ENCODE measurements at regions not wholly inside any gene's neighbourhood (a gene's known extent, or its start where the extent isn't known, plus 50 kb on each side); places are given as distances from the start of the nearest gene placed in this dataset.

DNA sequence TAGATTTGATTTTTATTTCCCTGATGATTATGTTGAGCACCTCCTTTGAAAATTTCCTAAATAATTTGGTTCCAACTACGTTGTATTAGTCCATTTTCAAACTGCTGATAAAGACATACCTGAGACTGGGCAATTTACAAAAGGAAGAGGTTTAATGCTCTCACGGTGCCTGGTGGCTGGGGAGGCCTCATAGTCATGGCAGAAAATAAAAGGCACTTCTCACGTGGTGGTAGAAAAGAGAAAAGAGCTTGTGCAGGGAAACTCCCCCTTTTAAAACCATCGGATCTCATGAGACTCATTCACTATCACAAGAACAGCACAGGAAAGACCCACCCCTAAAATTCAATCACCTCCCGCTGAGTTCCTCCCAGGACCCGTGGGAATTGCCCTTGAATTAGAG is 372.3 kb downstream of the RPL10L start:
- no peak for DNase-seq

DNA sequence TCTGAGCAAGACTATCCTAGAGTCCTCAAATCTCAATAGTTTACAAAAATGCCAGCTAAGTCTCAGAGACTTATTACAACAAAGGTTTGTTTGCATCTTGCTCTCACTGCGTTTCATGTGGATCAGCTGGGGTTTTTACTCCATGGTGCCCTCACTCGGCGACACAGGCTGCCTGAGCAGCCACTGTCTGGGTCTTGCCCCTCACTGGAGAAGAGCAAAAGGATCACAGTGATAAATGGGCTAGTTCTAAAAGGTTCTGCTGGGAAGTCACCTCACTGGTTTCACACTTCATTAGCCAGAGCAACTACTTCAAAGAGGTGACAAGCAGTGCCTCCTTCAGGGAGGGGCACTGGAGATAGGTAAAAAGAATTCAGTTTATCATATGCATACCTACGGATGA is 392.0 kb downstream of the RPL10L start:
- DNase-seq: no peak

DNA sequence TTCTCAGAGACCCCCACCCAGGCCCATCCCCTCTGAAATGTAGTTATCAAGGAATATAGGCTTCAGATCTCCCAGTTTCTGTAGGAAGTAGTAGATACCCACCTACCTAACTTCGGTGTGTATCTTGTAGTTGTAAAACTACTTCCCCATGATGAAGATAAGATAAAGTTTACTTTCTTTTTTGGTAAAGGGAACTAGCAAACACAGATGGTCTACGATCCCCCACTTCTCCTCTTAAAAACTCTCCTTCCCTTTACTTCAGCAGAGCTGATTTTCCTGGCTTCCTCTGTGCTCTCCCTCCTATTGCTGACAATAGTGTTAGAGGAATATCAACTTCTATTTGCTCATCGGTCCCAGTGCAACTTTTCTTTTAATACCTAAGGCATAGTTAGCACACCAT is 395.2 kb downstream of the RPL10L start:
- DNase-seq: no peak

DNA sequence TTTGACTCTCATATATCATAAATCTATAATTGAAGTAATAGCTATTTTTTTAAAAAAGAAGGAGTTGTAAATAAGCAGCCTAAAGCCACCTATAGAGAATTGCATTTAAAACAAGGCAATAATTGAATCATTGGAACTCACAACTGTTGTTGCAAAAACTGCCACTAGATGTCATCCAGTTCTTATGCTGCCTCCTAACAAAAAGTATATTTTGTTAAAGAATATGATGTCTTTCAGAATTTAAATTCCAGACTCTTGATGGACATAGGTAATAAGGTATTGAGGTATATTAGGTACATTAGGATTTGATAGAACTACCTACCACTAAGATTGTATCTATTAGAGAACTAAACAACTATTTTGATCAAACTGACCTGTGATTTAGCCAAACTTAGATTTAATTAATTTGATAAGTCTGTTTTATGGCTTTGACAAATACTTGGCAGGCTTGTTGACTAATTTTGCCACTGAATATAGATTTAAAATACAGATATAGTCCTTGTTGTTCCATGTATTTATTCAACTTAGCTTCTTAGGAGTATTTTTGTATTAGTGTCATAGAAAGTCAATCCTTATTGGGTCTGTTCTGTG is 401.4 kb downstream of the RPL10L start:
- DNase-seq: peak; percentile 11 to 26

DNA sequence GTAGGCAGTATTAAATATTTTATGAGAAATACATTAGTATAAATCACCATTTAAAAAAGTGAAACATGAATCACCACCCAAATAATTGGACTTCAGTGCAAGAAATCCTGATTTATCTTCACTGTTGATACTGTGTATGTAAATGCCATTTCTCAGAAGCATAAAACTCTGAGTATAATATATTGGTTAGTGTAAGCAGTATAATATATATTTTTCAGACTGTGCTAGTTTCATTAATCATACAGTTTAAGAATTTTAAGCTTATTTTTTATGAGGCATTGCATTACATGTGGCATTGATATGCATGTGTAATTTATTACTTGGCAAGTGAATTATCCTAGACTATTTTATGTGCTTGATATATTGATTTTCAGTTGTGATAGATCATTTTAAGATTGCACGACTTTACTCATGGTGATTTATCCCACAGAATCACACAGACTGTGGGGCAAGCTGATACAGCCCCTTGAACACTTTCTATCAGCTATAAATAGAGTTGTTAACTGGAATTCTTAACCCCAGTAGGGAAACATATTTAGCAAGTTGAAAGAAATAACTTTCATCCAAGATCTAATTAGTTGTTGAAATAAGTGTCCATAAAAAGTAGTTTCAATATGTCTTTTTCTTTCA is 403.5 kb downstream of the RPL10L start:
- no peak for DNase-seq

DNA sequence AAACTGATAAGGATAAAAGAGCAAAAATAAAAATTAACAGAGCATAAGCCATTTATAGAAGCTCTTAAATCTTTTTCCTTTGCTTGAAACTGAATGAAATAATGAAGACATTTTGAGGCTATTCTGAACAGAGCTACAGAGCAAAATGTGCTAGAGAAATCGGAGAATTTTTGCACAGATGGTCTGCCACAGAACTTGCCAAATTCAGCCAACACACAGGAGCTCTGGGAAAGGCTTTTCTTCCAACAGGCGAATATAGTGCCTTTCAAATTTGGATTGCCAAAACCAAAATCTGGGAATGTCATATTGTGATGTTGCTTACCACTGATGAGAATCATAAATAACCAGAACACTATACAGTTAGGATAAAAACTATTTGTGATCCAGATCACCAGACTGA is 406.3 kb downstream of the RPL10L start:
- DNase-seq: no peak

DNA sequence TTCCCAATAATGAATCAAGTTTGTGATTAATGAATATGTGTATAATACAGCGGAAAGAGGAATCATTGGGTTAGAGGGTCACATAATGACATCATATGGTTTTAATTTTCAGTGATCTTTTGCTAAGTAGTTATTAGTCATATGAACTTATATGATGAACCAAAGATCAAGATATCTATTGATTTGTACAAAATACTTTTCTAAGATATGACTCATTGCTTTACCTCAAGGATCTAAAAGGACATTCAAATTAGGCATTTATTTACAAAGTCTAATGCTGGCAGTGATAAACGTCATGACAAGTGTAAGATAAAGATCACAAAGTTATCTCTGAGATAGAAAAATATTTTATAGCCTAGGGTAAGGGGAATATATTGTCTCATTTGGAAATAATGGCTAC is 417.8 kb downstream of the RPL10L start:
- no peak for DNase-seq

DNA sequence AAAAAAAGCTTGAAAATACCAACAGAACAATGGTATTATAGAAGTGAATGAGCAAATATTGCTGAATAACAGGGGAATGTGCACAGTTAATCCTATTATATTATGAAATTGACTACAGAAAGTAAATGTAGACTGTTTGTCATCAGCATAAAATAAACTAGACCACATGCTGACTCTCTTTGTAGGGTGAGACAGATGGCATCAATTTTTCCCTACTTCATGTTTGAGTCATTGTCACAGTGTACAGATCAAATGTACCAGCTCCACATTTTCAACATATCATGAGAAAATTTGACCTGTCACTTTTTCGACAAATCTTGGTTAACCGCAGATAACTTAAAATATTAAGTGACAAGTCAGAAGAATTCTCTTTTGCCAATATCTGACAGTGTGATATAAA is 421.0 kb downstream of the RPL10L start:
- no peak for DNase-seq

DNA sequence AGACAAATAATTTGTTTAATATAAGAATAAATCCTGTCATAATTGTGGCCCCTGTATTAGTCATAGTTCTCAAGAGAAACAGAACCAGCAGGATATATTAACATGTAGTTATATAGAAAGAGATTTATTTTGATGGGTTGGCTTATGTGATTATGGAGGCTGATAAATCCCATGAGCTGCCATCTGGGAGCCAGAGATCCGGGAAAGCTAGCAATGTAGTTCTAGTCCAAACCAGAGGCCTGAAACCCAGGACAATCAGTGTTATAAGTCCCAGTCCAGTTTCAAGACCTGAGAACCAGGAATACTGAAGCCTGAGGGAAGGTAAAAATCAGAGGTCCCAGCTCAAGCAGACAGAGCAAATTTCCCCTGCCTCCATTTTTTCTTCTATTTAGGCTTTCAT is 435.8 kb downstream of the RPL10L start:
- no peak for DNase-seq

DNA sequence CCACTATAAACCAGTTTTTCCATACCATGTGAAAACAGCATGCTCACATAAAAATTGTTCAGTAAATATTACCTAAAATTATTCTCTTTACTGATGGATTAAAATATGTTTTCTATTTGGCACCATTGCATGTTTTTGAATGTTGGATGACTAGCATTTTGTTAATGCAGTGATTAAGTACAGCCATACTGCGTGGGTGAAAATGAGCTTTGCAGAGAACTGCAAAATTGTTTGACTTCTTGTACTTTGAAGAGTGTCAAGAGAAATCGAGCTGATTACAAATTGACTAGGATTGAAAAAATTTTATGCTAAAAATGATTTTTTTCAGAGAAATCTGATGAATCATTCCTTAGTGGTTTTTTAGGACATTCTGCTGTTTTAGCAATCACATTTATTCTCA is 452.9 kb downstream of the RPL10L start:
- DNase-seq: no peak

DNA sequence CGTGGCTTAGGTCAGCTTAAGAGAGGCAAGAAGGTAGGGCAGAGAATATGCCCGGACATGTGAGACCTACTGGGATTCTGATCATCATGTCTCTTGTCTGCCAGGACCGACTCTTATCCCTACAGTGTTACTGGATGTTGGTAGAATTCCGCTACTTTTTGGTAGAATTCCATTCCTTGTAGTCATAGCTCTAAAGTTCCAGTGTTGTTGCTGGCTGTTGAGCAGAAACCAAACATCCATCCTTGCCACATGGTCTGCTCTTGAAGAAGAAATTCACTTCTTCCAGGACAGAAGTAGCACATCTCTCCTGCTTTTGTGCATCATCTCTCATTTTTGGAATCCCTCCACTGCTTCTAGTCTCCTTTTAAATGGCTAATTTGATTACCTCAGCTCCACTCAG is 453.7 kb downstream of the RPL10L start:
- DNase-seq: no peak
